PC-3 (cell line): ENCODE measurements at regions not wholly inside any gene's neighbourhood (a gene's known extent, or its start where the extent isn't known, plus 50 kb on each side); places are given as distances from the start of the nearest gene placed in this dataset.

Experiments used
- ATAC-seq: fragments of 200-7000 bp; cut with Tn5 transposase; 2 replicates; pipeline ENCODE4 v1.9.1; 2020; ENCODE audit warnings: mild to moderate bottlenecking, moderate library complexity
- BruUV-seq: library from RNA; stranded (reverse); fragments of 400-500 nt; replicated peaks from 2 replicates; lab custom pipeline; 2021; lab: Mats Ljungman, UMichigan
- CTCF ChIA-PET: fragments of 300-600 bp; sonication (Branson Sonifier 250); formaldehyde crosslinking; loops from one replicate; lab custom pipeline; 2022; ENCODE audit warnings: antibody characterized with exemption; lab: Charles Lee
- POLR2A ChIA-PET: fragments of 300-600 bp; sonication (Branson Sonifier 250); formaldehyde crosslinking; loops from one replicate; lab custom pipeline; 2022; ENCODE audit warnings: antibody characterized with exemption; ENCODE audit not compliant: unreplicated experiment; lab: Charles Lee
- DNase-seq: peaks from one replicate; pipeline ENCODE4 v3.0.0-alpha.2; 2015
- H2AFZ ChIP-seq: fragments of 300-600 bp; sonication (generic); 2 replicates; pipeline ENCODE4 v1.6.0; 2016; ENCODE audit warnings: antibody characterized with exemption, low read length
- H3F3A ChIP-seq: fragments of 300-600 bp; sonication (generic); one replicate; pipeline ENCODE4 v1.6.0; 2017; ENCODE audit warnings: antibody characterized with exemption, low read length, control low read depth, mild to moderate bottlenecking; ENCODE audit not compliant: unreplicated experiment
- H3K27ac ChIP-seq: fragments of 300-600 bp; sonication (generic); 2 replicates; pipeline ENCODE4 v1.5.1; 2016; ENCODE audit warnings: mild to moderate bottlenecking, low read length
- H3K27me3 ChIP-seq: fragments of 300-600 bp; sonication (generic); 2 replicates; pipeline ENCODE4 v1.6.1; 2016; ENCODE audit warnings: low read length, mixed read lengths
- H3K36me3 ChIP-seq: fragments of 300-600 bp; sonication (generic); 2 replicates; pipeline ENCODE4 v1.6.1; 2016; ENCODE audit warnings: low read depth, mixed run types, low read length, mixed read lengths
- H3K4me1 ChIP-seq: fragments of 300-600 bp; sonication (generic); 2 replicates; pipeline ENCODE4 v1.5.1; 2016; ENCODE audit warnings: low read length; ENCODE audit not compliant: insufficient read depth
- H3K4me2 ChIP-seq: fragments of 300-600 bp; sonication (generic); 2 replicates; pipeline ENCODE4 v1.6.0; 2016; ENCODE audit warnings: low read length
- H3K4me3 ChIP-seq: fragments of 300-600 bp; sonication (generic); 2 replicates; pipeline ENCODE4 v1.5.1; 2016; ENCODE audit warnings: mild to moderate bottlenecking, low read length, mixed read lengths
- H3K79me2 ChIP-seq: fragments of 300-600 bp; sonication (generic); 2 replicates; pipeline ENCODE4 v1.6.1; 2017; ENCODE audit warnings: low read length, mixed read lengths
- H3K9ac ChIP-seq: fragments of 300-600 bp; sonication (generic); 2 replicates; pipeline ENCODE4 v1.6.0; 2016; ENCODE audit warnings: mild to moderate bottlenecking, low read length
- H3K9me2 ChIP-seq: fragments of 300-600 bp; sonication (generic); replicated peaks from 2 replicates; pipeline ENCODE4 v1.6.1; 2016; ENCODE audit warnings: mixed run types, low read length, mixed read lengths
- H3K9me3 ChIP-seq: fragments of 300-600 bp; sonication (generic); 2 replicates; pipeline ENCODE4 v1.6.1; 2016; ENCODE audit warnings: low read length, mixed read lengths
- H4K20me1 ChIP-seq: fragments of 300-600 bp; sonication (generic); 2 replicates; pipeline ENCODE4 v1.6.1; 2016; ENCODE audit warnings: low read length, mixed read lengths
- EZH2 ChIP-seq: fragments of 300-600 bp; sonication (generic); IDR thresholded peaks from one replicate; pipeline ENCODE4 v1.6.1; 2017; ENCODE audit warnings: antibody characterized with exemption, mild to moderate bottlenecking, low read length; ENCODE audit not compliant: unreplicated experiment
- EZH2phosphoT487 ChIP-seq: fragments of 300-600 bp; sonication (generic); IDR thresholded peaks from 2 replicates; pipeline ENCODE4 v1.6.1; 2018; ENCODE audit warnings: mild to moderate bottlenecking, antibody characterized with exemption, low read length, borderline replicate concordance
- intact Hi-C: fragments of 100-400 bp; cut with micrococcal nuclease; formaldehyde crosslinking; loops from 2 replicates; pipeline ENCODE4 v1.9.0; 2023
- TF ChIP-seq, protein P1 (sequence below): fragments of 300-600 bp; sonication (generic); conservative IDR thresholded peaks from 2 replicates; pipeline ENCODE4 v1.5.1; 2017; ENCODE audit warnings: antibody characterized with exemption, low read depth, mild to moderate bottlenecking, low read length

GRCh38 chrX:16491461-16491860 is 158.5 kb upstream of the S100G start:
- H3K4me2 ChIP-seq = no peak overlapping the region
- DNase-seq = no peak
- H2AFZ ChIP-seq = no peak overlapping the region
- H3K79me2 ChIP-seq = no peaks in the 10 kb centered on the region
- no peaks in the 10 kb centered on the region for H4K20me1 ChIP-seq
- peaks cover 17% of the 10 kb centered on the region; the same call in 1 of the 2 replicates for H3K4me1 ChIP-seq
- no peaks in the 10 kb centered on the region for H3K9me2 ChIP-seq
- ChIA-PET POLR2A (no interaction called here), CTCF (no interaction called here)
- H3K27me3 ChIP-seq = no peaks in the 10 kb centered on the region
- ATAC-seq = no peak
- H3K9ac ChIP-seq = no peak overlapping the region
- TF ChIP-seq EZH2 (no peak), EZH2phosphoT487 (no peak)
- TF ChIP-seq, protein P1, sequence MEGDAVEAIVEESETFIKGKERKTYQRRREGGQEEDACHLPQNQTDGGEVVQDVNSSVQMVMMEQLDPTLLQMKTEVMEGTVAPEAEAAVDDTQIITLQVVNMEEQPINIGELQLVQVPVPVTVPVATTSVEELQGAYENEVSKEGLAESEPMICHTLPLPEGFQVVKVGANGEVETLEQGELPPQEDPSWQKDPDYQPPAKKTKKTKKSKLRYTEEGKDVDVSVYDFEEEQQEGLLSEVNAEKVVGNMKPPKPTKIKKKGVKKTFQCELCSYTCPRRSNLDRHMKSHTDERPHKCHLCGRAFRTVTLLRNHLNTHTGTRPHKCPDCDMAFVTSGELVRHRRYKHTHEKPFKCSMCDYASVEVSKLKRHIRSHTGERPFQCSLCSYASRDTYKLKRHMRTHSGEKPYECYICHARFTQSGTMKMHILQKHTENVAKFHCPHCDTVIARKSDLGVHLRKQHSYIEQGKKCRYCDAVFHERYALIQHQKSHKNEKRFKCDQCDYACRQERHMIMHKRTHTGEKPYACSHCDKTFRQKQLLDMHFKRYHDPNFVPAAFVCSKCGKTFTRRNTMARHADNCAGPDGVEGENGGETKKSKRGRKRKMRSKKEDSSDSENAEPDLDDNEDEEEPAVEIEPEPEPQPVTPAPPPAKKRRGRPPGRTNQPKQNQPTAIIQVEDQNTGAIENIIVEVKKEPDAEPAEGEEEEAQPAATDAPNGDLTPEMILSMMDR = no peak
- H3K27ac ChIP-seq = no peak overlapping the region
- no peak overlapping the region for H3K4me3 ChIP-seq
- intact Hi-C loops = no loop called here
- H3K9me3 ChIP-seq = no peaks in the 10 kb centered on the region
- no TSS peak for BruUV-seq
- H3F3A ChIP-seq = no peaks in the 10 kb centered on the region
- no peaks in the 10 kb centered on the region for H3K36me3 ChIP-seq

GRCh38 chrX:16496175-16496574 is 153.8 kb upstream of the S100G start:
- TF ChIP-seq, protein P1 = no peak
- TF ChIP-seq EZH2phosphoT487 (no peak), EZH2 (no peak)
- BruUV-seq = no TSS peak
- no peak overlapping the region for H3K4me2 ChIP-seq
- no peaks in the 10 kb centered on the region for H4K20me1 ChIP-seq
- CTCF ChIA-PET = no interaction called here
- H3K27me3 ChIP-seq = no peaks in the 10 kb centered on the region
- no peaks in the 10 kb centered on the region for H3K9me2 ChIP-seq
- DNase-seq = no peak
- no peak overlapping the region for H2AFZ ChIP-seq
- H3K4me3 ChIP-seq = no peak overlapping the region
- POLR2A ChIA-PET = no interaction called here
- no peak overlapping the region for H3K27ac ChIP-seq
- H3K79me2 ChIP-seq = no peaks in the 10 kb centered on the region
- intact Hi-C loops = no loop called here
- no peaks in the 10 kb centered on the region for H3K36me3 ChIP-seq
- H3K9me3 ChIP-seq = no peaks in the 10 kb centered on the region
- H3K9ac ChIP-seq = no peak overlapping the region
- no peaks in the 10 kb centered on the region for H3F3A ChIP-seq
- ATAC-seq = no peak
- H3K4me1 ChIP-seq = no peaks in the 10 kb centered on the region

GRCh38 chrX:16511796-16512776 is 137.9 kb upstream of the S100G start:
- no peaks in the 10 kb centered on the region for H3K36me3 ChIP-seq

More at GRCh38 chrX:16511796-16512776, 137.9 kb upstream of the S100G start:
- H3K9me3 ChIP-seq = no peaks in the 10 kb centered on the region
- no peaks in the 10 kb centered on the region for H3K9me2 ChIP-seq
- no peaks in the 10 kb centered on the region for H3K79me2 ChIP-seq
- BruUV-seq = no TSS peak
- H3K4me2 ChIP-seq = no peak overlapping the region
- POLR2A ChIA-PET = no interaction called here
- no peaks in the 10 kb centered on the region for H3F3A ChIP-seq
- H3K9ac ChIP-seq = no peak overlapping the region
- DNase-seq = no peak
- H4K20me1 ChIP-seq = no peaks in the 10 kb centered on the region
- H3K4me3 ChIP-seq = no peak overlapping the region
- no peak overlapping the region for H2AFZ ChIP-seq
- no peak overlapping the region for H3K27ac ChIP-seq
- TF ChIP-seq, protein P1 = no peak
- TF ChIP-seq EZH2phosphoT487 (no peak), EZH2 (no peak)
- no peaks in the 10 kb centered on the region for H3K4me1 ChIP-seq
- no peak for ATAC-seq
- intact Hi-C loops = no loop called here
- no peaks in the 10 kb centered on the region for H3K27me3 ChIP-seq
- CTCF ChIA-PET = no interaction called here
